ENCODE measurements at regions not wholly inside any gene's neighbourhood (a gene's known extent, or its start where the extent isn't known, plus 50 kb on each side); places are given as distances from the start of the nearest gene placed in this dataset.

- no peak for DNase-seq (ENCODE audit: low spot score)
Measured at GRCh38 chr9:96183751-96184150, 118.2 kb downstream of the HSD17B3 start.

DNA sequence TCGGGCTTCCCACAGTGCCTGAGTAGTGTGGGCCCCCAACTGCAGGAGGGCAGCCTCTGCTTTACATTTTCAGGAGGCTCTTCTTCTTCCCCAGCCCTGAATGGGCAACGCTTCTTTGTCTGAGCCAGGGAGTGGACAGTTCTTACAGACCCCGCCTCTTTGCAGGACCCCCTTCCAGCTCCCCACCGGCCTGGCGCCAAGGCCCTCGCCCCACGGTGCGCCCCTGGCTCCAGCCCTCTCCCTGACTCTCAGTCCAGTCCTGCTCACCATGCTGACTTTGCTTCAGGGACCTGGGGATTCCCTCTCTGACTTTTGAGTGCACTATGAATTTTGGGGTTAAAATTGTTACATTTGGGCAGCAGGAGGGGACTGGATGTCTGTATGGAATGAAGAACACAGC, 123.8 kb downstream of the HSD17B3 start:
- no peak for DNase-seq (ENCODE audit: low spot score)

GRCh38 chr9:96177719-96178028, 124.3 kb downstream of the HSD17B3 start:
- DNase-seq (ENCODE audit: low spot score) = no peak

GRCh38 chr9:96177005-96177718, 124.8 kb downstream of the HSD17B3 start:
- peak; percentile 54 for DNase-seq (ENCODE audit: low spot score)

GRCh38 chr9:96175796-96176195, 126.2 kb downstream of the HSD17B3 start:
- no peak for DNase-seq (ENCODE audit: low spot score)

DNA sequence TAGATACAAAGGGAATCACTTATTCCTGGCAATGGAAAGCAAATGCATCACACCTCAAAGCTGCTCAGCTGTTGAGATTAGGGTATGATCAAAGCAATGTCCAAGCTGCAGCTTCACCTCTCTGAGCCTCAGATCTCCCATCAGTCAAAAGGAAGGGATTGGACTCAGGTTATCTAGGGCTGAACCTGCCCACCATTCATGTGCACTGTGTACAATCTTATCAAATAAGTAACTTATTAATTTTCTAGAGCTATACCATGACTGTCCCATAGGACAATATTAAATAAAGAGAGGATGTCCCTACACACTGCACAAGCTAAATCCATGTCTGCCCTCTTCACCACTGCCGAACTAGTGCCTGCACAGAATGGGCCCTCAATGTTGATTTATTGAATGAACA, 127.0 kb downstream of the HSD17B3 start:
- DNase-seq (ENCODE audit: low spot score) = no peak

- DNase-seq (ENCODE audit: low spot score) = no peak
Measured at GRCh38 chr9:96174371-96174770, 127.6 kb downstream of the HSD17B3 start.

GRCh38 chr9:96173640-96174039, 128.3 kb downstream of the HSD17B3 start:
- DNase-seq (ENCODE audit: low spot score) = no peak

GRCh38 chr9:96172797-96173196, 129.2 kb downstream of the HSD17B3 start:
- DNase-seq (ENCODE audit: low spot score) = no peak

DNA sequence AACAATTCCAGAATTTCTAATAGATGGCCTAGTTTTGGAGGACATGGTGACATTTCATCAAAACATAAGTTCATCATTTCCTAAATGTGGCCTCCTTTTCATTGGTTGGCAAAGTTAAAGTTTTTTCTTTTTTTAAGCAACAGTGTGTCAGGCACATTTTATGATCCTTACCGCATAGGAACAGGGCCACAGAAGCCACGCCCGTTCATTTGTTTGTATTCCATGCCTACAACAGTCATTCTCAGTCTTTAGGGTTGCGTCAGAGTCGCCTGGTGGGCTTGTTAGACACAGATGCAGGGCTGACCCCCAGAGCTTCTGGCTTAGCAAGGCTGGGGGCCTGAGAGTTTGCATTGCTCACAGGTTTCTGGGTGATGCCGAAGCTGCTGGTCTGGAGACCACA, 130.2 kb downstream of the HSD17B3 start:
- no peak for DNase-seq (ENCODE audit: low spot score)

GRCh38 chr9:96169901-96170300, 132.1 kb downstream of the HSD17B3 start:
- peak; percentile 6 for DNase-seq (ENCODE audit: low spot score)

DNA sequence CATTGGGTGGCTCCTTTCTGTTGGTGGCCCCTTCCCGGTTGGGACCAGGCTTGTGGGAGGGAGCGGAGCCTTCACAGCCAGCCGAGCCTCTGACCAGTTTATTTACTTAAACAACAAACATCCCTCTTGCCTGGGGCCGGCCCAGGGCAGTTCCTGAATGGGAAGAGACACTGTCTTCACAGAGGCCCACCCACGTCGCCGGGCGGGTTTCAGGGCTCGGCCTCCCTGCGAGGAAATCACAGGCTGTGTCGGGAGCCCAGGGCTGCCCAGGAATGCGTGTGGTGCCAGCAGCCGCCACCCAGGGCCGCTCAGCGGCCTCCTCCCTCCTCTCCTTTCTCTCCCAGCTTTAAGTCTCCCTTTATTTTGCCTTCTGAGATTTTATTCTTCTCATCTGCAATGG, 132.5 kb downstream of the HSD17B3 start:
- no peak for DNase-seq (ENCODE audit: low spot score)

GRCh38 chr9:96168882-96169281, 133.1 kb downstream of the HSD17B3 start:
- no peak for DNase-seq (ENCODE audit: low spot score)

- DNase-seq (ENCODE audit: low spot score) = no peak
Measured at GRCh38 chr9:96167011-96167410, 135.0 kb downstream of the HSD17B3 start.

DNA sequence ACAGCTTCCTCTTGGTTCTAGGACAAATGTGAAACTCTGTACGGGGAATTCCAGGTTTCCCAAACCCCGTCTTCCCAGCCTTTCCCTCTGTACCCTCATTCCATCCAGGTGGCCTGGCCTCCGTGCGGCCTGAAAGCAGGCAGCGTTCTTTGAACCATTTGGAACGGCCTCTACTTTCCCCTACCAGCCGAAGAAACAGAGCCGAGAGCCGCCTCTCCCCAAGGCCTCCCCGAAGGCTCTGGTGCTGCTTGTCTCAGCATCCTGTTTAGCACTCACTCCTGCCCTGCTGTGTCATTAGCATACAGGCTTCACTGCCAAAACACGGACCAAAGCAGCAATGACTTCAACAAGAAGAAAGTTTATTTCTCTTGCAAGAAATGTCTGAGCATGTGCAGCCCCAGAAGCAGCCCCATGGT, 137.7 kb downstream of the HSD17B3 start:
- no peak for DNase-seq (ENCODE audit: low spot score)

- no peak for DNase-seq (ENCODE audit: low spot score)
Measured at GRCh38 chr9:96163712-96164111, 138.3 kb downstream of the HSD17B3 start.

- no peak for DNase-seq (ENCODE audit: low spot score)
Measured at GRCh38 chr9:96163161-96163560, 138.8 kb downstream of the HSD17B3 start.

GRCh38 chr9:96161819-96162218, 140.2 kb downstream of the HSD17B3 start:
- DNase-seq (ENCODE audit: low spot score) = no peak

DNA sequence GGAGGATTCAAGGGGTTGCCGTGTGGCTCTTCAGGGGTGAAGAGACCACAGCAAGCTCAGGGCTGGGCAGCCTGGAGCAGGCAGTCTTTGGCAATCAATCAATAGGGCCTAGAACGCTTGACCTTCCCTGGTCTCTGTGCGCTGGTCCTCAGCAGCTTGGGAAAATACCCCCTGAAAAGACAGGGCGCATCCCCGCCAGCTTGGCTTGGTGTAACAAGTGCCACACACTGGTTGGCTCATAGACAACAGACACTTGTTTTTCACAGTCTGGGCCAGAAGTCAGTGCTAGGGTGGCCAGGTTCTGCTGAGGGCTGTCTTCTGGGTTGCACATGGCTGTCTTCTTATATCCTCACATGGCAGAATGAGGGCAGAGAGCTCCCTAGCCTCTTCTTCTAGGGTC, 141.1 kb downstream of the HSD17B3 start:
- no peak for DNase-seq (ENCODE audit: low spot score)

- no peak for DNase-seq (ENCODE audit: low spot score)
Measured at GRCh38 chr9:96160168-96160567, 141.8 kb downstream of the HSD17B3 start.

DNA sequence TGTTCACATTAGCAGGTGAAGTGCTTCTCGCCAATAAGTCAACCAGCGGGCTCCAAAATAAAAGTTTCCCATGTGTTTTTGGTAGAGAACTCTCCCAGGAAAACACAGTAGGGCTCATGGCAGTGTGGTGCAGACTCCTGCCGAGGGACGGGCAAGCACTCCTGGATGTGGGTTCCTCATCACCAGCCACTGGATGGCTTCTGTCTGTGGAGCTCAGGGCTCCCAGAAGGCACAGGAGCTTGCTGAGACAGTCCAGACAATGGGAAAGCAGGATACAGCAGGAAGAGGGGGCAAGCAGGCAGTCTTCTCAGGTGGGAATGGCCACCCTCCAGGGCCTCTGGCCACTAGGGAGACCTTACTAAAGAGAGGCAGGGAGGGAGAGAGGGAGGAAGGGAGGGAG, 142.4 kb downstream of the HSD17B3 start:
- no peak for DNase-seq (ENCODE audit: low spot score)

DNA sequence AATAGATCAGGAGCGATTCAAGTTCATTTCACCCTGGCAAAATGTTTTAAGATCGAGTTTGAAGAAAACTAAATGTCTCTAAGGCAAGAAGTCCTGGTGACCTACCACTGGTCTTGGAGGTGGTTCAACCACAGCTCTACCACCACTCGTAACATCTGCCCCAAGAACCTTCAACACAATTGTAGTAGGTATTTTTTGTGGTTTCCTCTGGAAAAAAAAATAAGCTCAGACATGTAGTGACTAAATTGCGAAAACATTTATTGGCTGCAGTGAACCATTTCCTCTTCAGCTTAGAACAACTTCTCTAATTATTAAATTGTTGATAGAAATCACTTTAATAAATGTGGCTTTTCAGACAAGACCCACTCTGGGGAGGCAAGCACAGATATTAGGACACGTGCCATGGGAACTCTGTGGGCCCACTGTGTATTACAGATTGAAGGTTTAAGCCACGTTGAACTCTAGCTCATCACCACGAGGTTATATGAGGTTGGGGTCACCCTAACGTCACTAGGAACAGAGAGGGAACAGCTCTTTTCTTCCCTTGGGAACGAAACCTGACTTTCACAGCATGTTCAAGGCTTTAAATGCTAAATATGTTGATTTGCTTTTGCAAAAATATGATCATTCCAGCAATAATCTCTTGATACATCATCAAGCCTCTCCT, 142.9 kb downstream of the HSD17B3 start:
- no peak for DNase-seq (ENCODE audit: low spot score)

GRCh38 chr9:96158147-96158546, 143.8 kb downstream of the HSD17B3 start:
- DNase-seq (ENCODE audit: low spot score) = no peak

DNA sequence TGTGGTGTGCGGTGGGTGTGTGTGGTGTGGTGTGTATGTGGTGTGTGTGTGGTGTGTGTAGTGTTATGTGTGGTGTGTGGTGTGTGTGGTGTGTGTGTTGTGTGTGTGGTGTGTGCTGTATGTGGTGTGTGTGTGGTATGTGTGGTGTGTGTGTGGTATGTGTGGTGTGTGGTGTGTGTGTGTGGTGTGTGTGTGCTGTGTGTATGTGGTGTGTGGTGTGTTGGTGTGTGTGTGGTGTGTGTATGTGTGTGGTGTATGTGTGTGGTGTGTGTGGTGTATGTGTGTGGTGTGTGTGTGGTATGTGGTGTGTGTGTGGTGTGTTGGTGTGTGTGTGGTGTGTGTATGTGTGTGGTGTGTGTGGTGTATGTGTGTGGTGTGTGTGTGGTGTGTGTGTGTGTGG, 144.3 kb downstream of the HSD17B3 start:
- no peak for DNase-seq (ENCODE audit: low spot score)
